IMR-90 (cell line): ENCODE measurements at regions not wholly inside any gene's neighbourhood (a gene's known extent, or its start where the extent isn't known, plus 50 kb on each side); places are given as distances from the start of the nearest gene placed in this dataset.

Experiments used
- ATAC-seq: fragments of 200-7000 bp; cut with Tn5 transposase; 2 replicates; pipeline ENCODE4 v1.9.1; 2020; ENCODE audit warnings: low read depth, mild to moderate bottlenecking, moderate library complexity
- BruUV-seq: library from RNA; stranded (reverse); fragments of 400-500 nt; replicated peaks from 2 replicates; lab custom pipeline; 2021; lab: Mats Ljungman, UMichigan
- CTCF ChIA-PET: fragments of 300-600 bp; formaldehyde crosslinking; extraction: SDS; loops from one replicate; lab custom pipeline; 2021; ENCODE audit warnings: antibody characterized with exemption; lab: Yijun Ruan, JAX
- POLR2A ChIA-PET: fragments of 300-600 bp; sonication (Branson Sonifier 250); formaldehyde crosslinking; loops from one replicate; lab custom pipeline; 2022; ENCODE audit warnings: antibody characterized with exemption; ENCODE audit not compliant: unreplicated experiment; lab: Charles Lee
- DNase-seq: peaks from one replicate; pipeline ENCODE4 v3.0.0; 2013
- H2AFZ ChIP-seq: replicated peaks from 2 replicates; pipeline ENCODE3; 2013; ENCODE audit warnings: low read length, mild to moderate bottlenecking; ENCODE audit not compliant: poor library complexity
- H2AK5ac ChIP-seq: 2 replicates; pipeline ENCODE4 v1.6.1; 2013; ENCODE audit warnings: low read depth, low read length, inconsistent platforms
- H2AK9ac ChIP-seq: replicated peaks from 2 replicates; pipeline ENCODE3; 2013; ENCODE audit warnings: mild to moderate bottlenecking, low read depth, low read length, moderate library complexity; ENCODE audit not compliant: poor library complexity
- H2BK120ac ChIP-seq: 2 replicates; pipeline ENCODE4 v1.6.1; 2013; ENCODE audit warnings: low read depth, low read length, inconsistent platforms
- H2BK15ac ChIP-seq: 3 replicates; pipeline ENCODE4 v1.6.1; 2013; ENCODE audit warnings: low read depth, low read length, inconsistent platforms
- H2BK20ac ChIP-seq: 2 replicates; pipeline ENCODE4 v1.6.1; 2013; ENCODE audit warnings: low read depth, mild to moderate bottlenecking, inconsistent platforms, low read length, moderate library complexity
- H2BK5ac ChIP-seq: 2 replicates; pipeline ENCODE4 v1.6.1; 2013; ENCODE audit warnings: mild to moderate bottlenecking, low read depth, low read length, inconsistent platforms; ENCODE audit not compliant: poor library complexity, severe bottlenecking
- H3K14ac ChIP-seq: replicated peaks from 2 replicates; pipeline ENCODE4 v1.6.1; 2013; ENCODE audit warnings: low read depth, low read length, inconsistent platforms
- H3K18ac ChIP-seq: 2 replicates; pipeline ENCODE4 v1.6.1; 2013; ENCODE audit warnings: low read depth, low read length, control low read depth
- H3K23ac ChIP-seq: 2 replicates; pipeline ENCODE4 v1.6.1; 2013; ENCODE audit warnings: low read depth, low read length, inconsistent platforms
- H3K27ac ChIP-seq: 2 replicates; pipeline ENCODE4 v1.5.1; 2013; ENCODE audit warnings: mild to moderate bottlenecking, control low read depth, low read length; ENCODE audit not compliant: insufficient read depth
- H3K27me3 ChIP-seq: 2 replicates; pipeline ENCODE4 v1.6.1; 2013; ENCODE audit warnings: low read length; ENCODE audit not compliant: control insufficient read depth, insufficient read depth
- H3K36me3 ChIP-seq: 2 replicates; pipeline ENCODE4 v1.6.1; 2013; ENCODE audit warnings: low read length, mixed read lengths; ENCODE audit not compliant: control insufficient read depth, insufficient read depth
- H3K4ac ChIP-seq: 2 replicates; pipeline ENCODE4 v1.6.1; 2013; ENCODE audit warnings: low read depth, low read length, inconsistent platforms
- H3K4me1 ChIP-seq: 2 replicates; pipeline ENCODE4 v1.6.1; 2013; ENCODE audit warnings: low read length, mixed read lengths; ENCODE audit not compliant: control insufficient read depth, insufficient read depth
- H3K4me2 ChIP-seq: 2 replicates; pipeline ENCODE4 v1.6.1; 2013; ENCODE audit warnings: low read depth, mild to moderate bottlenecking, control low read depth, low read length, moderate library complexity
- H3K4me3 ChIP-seq: 2 replicates; pipeline ENCODE4 v1.5.1; 2013; ENCODE audit warnings: low read depth, mild to moderate bottlenecking, control low read depth, low read length, moderate library complexity; ENCODE audit not compliant: insufficient read depth
- H3K56ac ChIP-seq: 2 replicates; pipeline ENCODE4 v1.6.1; 2013; ENCODE audit warnings: low read length, inconsistent platforms; ENCODE audit not compliant: insufficient read depth; ENCODE audit errors: extremely low read depth
- H3K79me1 ChIP-seq, 2 experiments: 2 replicates each; pipeline ENCODE4 v1.6.1; 2013; ENCODE audit warnings: low read length in 2 of 2, inconsistent platforms in 1 of 2, low read depth in 1 of 2
- H3K9ac ChIP-seq: 2 replicates; pipeline ENCODE4 v1.6.1; 2013; ENCODE audit warnings: low read depth, low read length, control low read depth
- H3K9me1 ChIP-seq: 2 replicates; pipeline ENCODE4 v1.6.1; 2013; ENCODE audit warnings: low read length, inconsistent platforms; ENCODE audit not compliant: insufficient read depth
- H3K9me3 ChIP-seq: 2 replicates; pipeline ENCODE4 v1.6.1; 2013; ENCODE audit warnings: low read length; ENCODE audit not compliant: control insufficient read depth, insufficient read depth
- H4K20me1 ChIP-seq: 2 replicates; pipeline ENCODE4 v1.6.1; 2013; ENCODE audit warnings: low read length, inconsistent platforms; ENCODE audit not compliant: insufficient read depth
- H4K5ac ChIP-seq: 2 replicates; pipeline ENCODE4 v1.6.1; 2013; ENCODE audit warnings: mild to moderate bottlenecking, low read depth, low read length, control low read depth
- H4K8ac ChIP-seq, 2 experiments: 2 replicates each; pipeline ENCODE4 v1.6.1; 2013; ENCODE audit warnings: low read depth in 2 of 2, low read length in 2 of 2, control low read depth in 1 of 2, inconsistent platforms in 1 of 2
- H4K91ac ChIP-seq: 2 replicates; pipeline ENCODE4 v1.6.1; 2013; ENCODE audit warnings: low read depth, low read length, inconsistent platforms; ENCODE audit not compliant: insufficient read depth
- BHLHE40 ChIP-seq: fragments of 150-350 bp; IDR thresholded peaks from 2 replicates; pipeline ENCODE4 v1.6.1; 2016; ENCODE audit warnings: mild to moderate bottlenecking, low read depth, low read length
- CHD1 ChIP-seq: IDR thresholded peaks from 2 replicates; pipeline ENCODE4 v1.6.1; 2012; ENCODE audit warnings: low read depth, low read length, improper control_type of control experiment
- MAZ ChIP-seq: IDR thresholded peaks from 2 replicates; pipeline ENCODE4 v1.6.1; 2012; ENCODE audit warnings: low read depth, mild to moderate bottlenecking, low read length, improper control_type of control experiment, moderate library complexity, borderline replicate concordance
- MXI1 ChIP-seq: IDR thresholded peaks from 2 replicates; pipeline ENCODE4 v1.6.1; 2012; ENCODE audit warnings: low read depth, mild to moderate bottlenecking, low read length, moderate library complexity, borderline replicate concordance
- NFE2L2 ChIP-seq: fragments of 150-350 bp; IDR thresholded peaks from 2 replicates; pipeline ENCODE4 v1.6.1; 2016; ENCODE audit warnings: low read depth, mild to moderate bottlenecking, low read length
- RAD21 ChIP-seq: IDR thresholded peaks from 2 replicates; pipeline ENCODE4 v1.6.1; 2012; ENCODE audit warnings: low read length, improper control_type of control experiment
- RCOR1 ChIP-seq: IDR thresholded peaks from 2 replicates; pipeline ENCODE4 v1.6.1; 2012; ENCODE audit warnings: mild to moderate bottlenecking, low read length, improper control_type of control experiment; ENCODE audit not compliant: insufficient replicate concordance
- RFX5 ChIP-seq: IDR thresholded peaks from 2 replicates; pipeline ENCODE4 v1.8.0; 2012; ENCODE audit warnings: low read depth, mild to moderate bottlenecking, low read length, moderate library complexity
- USF2 ChIP-seq: fragments of 150-350 bp; IDR thresholded peaks from 2 replicates; pipeline ENCODE4 v1.6.1; 2017; ENCODE audit warnings: mild to moderate bottlenecking, antibody characterized with exemption, low read length, low read depth
- dilution Hi-C: fragments of 300-500 bp; cut with HindIII; formaldehyde crosslinking; loops from one replicate; pipeline ENCODE4 v1.14.3; 2018; ENCODE audit warnings: low sequenced_read_pairs; ENCODE audit not compliant: unreplicated experiment
- in situ Hi-C: fragments of 300-500 bp; cut with MboI; formaldehyde crosslinking; loops from 3 replicates; pipeline ENCODE4 v1.14.3; 2019; ENCODE audit warnings: low sequenced_read_pairs, inconsistent platforms, mixed read lengths
- intact Hi-C: fragments of 100-400 bp; cut with micrococcal nuclease; formaldehyde crosslinking; loops from 2 replicates; pipeline ENCODE4 v1.10.0; 2022
- TF ChIP-seq, protein P1 (sequence below): fragments of 150-350 bp; IDR thresholded peaks from 2 replicates; pipeline ENCODE4 v1.6.1; 2016; ENCODE audit warnings: low read depth, mild to moderate bottlenecking, low read length, moderate library complexity, borderline replicate concordance

GRCh38 chr11:37544491-37544890, 946.5 kb upstream of the RAG2 start:
- Histone ChIP-seq H3K9me1 (no peaks in the 10 kb centered on the region), H3K56ac (no peak overlapping the region), H2AK5ac (no peak overlapping the region), H2BK15ac (no peak overlapping the region), H3K36me3 (no peaks in the 10 kb centered on the region), H2BK5ac (no peak overlapping the region), H3K27ac (no peak overlapping the region), H3K14ac (no peak overlapping the region), H3K18ac (no peak overlapping the region), H2BK120ac (no peak overlapping the region), H3K27me3 (no peaks in the 10 kb centered on the region), H2AK9ac (no peak overlapping the region), H3K4me3 (no peak overlapping the region), H3K9me3 (no peaks in the 10 kb centered on the region), H3K9ac (no peak overlapping the region), H4K8ac (no peak overlapping the region), H3K79me1 (no peaks in the 10 kb centered on the region), H2BK20ac (no peak overlapping the region), H3K4ac (no peak overlapping the region), H4K5ac (no peak overlapping the region), H4K20me1 (no peaks in the 10 kb centered on the region), H3K23ac (no peak overlapping the region), H3K4me1 (no peaks in the 10 kb centered on the region), H2AFZ (no peak overlapping the region), H4K91ac (no peak overlapping the region), H3K4me2 (no peak overlapping the region)
- ChIA-PET POLR2A (no interaction called here), CTCF (no interaction called here)
- DNase-seq: no peak
- no peak for ATAC-seq
- TF ChIP-seq, protein P1, sequence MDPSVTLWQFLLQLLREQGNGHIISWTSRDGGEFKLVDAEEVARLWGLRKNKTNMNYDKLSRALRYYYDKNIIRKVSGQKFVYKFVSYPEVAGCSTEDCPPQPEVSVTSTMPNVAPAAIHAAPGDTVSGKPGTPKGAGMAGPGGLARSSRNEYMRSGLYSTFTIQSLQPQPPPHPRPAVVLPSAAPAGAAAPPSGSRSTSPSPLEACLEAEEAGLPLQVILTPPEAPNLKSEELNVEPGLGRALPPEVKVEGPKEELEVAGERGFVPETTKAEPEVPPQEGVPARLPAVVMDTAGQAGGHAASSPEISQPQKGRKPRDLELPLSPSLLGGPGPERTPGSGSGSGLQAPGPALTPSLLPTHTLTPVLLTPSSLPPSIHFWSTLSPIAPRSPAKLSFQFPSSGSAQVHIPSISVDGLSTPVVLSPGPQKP: no peak
- no peak for TF ChIP-seq NFE2L2
- no peak for TF ChIP-seq RCOR1
- TF ChIP-seq CHD1: no peak
- TF ChIP-seq MXI1: no peak
- TF ChIP-seq USF2: no peak
- no peak for TF ChIP-seq MAZ
- TF ChIP-seq BHLHE40: no peak
- TF ChIP-seq RFX5: no peak
- no peak for TF ChIP-seq RAD21
- dilution Hi-C loops (no loop called here), in situ Hi-C loops (no loop called here), intact Hi-C loops (no loop called here)
- no TSS peak for BruUV-seq
